NCI-H2171 (cell line): ENCODE measurements at regions not wholly inside any gene's neighbourhood (a gene's known extent, or its start where the extent isn't known, plus 50 kb on each side); places are given as distances from the start of the nearest gene placed in this dataset.

ENCODE experiments used
- DNase-seq: peaks from one replicate; lab custom pipeline; 2025; lab: John Stamatoyannopoulos, UW

DNA sequence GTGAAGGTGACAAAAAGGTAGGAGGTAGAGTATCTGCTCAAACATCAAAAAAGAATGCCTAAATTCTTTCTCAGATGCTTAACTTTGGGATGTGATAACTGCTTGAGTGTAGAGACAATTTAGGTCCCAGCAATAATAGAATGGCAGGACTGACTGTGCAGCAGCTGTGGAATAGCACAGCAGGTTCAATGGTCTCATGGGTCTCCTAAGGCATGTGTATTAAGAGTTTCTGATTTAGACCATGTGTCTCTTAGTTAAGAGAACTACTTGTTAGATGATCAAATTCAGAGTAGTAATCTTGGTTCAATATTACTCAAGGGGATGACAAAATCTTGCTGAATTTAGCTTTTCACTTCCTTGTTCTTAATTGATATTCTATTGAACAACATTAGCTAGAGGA lies 72.0 kb downstream of the ALX1 start:
- DNase-seq, result no peak

DNA sequence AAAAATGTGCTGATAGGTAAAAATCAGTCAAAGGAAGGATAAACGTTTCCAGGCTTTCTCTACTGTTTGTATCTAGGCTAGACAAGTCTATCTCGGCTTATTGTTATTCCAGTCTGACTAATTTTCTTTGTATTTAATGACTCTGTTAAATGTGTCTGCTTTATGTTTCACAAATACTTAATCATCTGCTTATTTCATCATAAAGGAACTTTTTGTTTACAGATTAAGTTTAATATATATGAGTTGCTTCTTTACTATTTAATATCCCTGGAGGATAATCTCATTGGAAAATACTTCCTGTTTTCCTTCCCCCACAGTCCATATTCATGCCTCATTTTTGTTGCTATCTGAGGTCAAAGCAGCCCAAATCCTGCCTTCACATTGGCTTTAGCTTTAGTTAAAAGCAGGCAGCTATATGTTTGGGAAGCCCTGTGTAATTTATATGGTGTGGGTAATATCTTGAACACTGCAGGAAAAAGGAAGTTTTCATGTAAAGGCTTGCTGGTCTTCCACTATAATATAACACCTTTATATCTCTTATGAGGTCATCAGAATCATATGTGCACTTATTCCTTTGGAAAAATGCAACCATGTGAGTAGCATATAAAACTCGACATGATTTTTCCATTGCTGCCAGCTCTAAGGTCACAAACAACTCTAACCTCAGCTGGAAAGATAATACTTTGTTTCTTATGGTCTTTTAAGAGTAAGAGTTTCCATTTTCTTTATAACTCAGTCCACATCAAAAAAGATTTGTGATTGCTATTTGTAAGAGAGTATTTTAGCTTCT lies 76.8 kb downstream of the ALX1 start:
- no peak for DNase-seq

GRCh38 chr12:85357609-85358008 lies 77.6 kb downstream of the ALX1 start:
- no peak for DNase-seq

GRCh38 chr12:85358715-85359114 lies 78.7 kb downstream of the ALX1 start:
- DNase-seq, result no peak

DNA sequence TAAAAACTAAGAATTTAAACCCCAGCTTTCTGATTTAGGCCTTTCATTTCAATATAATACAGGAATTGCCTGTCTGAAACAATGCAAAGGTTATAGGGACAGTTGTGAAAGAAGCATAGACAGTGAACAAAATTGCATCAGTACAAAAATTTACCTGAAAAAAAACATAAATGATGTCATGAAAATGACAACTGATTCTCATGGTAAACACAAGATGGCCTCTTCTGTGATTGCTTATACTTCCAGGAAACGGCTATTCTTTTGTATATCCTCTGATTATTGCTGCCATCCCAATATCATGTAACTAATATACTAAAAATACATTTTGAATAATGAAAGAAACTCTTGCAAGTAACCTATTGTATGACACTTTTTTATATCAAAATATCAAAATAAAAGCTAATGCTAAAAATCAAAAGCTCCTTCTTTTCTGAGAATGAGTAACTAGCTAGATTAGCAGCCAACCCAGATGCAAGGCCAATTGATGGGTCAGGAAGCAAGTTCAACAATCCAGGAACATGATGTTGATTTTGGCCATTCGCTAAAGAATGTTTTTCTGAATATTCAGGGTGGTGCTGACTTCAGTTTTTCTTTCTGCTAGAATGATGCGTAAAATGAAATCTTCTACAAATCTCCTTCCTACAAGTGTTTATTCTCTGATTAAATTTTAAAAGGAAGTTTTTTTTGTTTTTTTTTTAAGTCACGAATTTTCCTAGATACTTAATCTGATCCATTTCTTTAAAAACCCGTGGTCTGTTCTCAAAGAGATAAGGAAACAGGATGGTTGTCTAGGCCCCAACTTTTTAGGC lies 83.6 kb downstream of the ALX1 start:
- DNase-seq, result no peak

DNA sequence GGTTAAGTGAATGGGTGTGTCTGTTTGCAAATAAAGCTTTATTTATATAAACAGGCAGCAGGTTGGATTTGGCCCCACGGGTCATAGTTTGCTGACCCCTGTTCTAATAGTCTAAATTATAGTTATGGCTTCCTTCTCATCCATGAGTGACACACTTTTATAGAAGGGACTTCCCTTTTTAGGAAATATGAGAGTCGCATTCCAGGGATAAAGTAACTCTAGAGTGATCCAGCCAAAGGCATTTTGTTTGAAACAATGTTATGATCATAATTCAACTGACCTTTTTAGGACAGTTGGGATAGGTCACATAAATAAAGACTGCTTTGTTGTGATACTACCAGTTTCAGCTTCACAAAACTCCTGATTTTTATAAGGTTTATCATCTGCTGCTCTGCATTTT lies 87.9 kb downstream of the ALX1 start:
- no peak for DNase-seq

DNA sequence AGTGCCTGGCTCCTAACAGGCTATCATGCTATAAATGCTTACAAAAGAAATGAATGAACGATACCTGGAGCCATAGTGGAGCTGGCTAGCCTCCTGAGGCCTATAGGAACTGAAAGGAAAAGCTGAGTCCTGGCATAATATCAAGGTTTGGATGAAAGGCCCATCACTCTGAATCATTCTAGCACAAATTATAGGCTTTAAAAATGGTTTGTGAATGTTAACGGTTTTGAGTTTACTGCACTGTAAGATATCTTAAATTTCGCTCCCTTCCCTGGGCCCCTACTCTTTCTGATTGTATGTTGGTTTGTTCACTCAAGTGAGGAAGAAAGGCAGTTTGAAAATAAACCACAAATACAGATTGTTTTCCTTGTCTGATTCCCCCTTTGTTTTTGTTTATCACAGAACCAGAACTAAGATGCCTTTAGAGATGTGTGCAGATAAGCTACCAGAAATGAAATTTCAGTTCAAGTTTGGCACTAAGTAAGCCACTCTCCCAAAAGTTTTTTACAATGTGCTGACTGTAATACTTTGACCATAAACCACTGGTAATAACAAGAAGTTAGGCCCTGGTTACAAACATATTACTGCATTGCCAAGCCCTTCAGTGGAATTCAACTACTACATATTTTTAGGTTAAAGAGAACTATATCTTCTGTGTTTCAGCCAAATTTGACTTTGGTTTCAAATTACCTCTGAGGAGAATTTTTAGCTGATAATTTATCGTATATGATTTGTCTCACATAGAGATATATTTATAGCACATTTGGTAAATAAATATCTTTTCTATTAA lies 89.5 kb downstream of the ALX1 start:
- no peak for DNase-seq

DNA sequence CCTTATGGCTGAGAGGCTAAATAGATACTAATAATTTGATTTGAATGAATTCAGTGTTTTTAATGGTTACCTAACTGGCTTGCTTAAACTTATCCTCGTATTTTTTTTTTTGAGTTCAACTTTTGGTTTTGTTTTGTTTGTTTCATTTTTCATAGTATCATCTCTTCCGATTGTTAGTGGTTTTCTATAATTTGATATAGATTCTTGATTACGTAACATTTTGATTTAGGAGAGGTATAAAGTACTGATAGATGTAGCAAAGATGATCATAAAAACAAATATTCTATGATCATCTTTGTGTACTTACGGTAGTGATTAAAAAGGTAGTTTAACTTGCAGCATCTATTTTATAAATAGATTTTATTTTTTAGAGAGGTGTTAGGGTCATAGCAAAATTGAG lies 93.0 kb downstream of the ALX1 start:
- no peak for DNase-seq

GRCh38 chr12:85374981-85375380 lies 95.0 kb downstream of the ALX1 start:
- no peak for DNase-seq

DNA sequence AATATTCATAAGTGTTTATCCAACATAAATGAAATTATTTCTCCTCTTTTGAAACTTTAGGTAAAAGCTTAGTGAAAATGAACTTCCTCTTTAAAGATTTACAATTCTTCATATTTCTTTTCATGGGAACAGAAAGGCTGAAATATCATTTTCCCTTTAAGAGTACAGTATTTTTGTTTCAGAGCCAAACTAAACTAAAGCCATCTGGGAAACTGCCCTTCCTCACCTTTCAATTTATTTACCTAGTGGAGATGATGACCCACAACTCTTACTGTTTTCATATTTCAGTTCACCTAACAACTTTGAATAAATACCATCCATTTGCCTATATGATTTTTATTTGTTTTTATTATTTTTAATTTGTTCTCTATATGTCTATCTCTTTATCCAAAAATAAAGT lies 105.4 kb downstream of the ALX1 start:
- DNase-seq, result no peak

DNA sequence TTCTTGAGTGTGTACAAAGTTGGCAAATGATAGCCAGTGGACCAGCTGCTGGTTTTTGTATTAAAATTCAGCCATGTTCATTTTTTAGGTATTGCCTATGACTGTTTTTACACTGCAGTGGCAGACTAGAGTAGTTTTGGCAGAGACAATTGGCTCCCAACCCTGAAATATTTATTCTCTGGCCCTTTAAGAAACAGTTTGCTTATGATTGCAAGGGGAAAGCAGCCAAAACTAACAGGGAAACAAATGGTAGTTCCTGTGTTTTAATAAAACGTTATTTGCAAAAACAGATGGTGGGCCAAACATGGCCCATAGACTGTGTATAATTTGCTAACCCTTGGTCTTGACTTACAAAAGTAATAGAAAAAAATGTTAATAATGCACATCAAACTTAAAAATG lies 110.2 kb downstream of the ALX1 start:
- no peak for DNase-seq

DNA sequence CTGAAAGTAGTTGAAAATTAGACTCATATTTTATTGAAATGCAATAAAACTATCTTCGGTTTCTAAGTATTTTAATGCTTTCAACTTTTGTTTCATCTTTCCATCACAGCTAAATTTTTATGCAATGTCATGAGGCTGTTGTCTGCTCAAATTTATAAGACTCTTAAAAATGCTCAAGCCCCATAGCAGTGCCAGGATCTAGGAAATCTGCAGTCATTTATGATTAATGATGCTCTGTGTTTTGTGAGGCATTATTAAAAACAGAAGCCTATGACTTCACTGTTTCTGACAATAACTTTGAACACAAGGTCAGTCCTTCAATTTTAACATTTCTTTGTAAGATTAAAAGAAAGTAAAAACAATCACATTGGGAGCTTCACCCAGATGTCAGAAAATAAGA lies 112.5 kb downstream of the ALX1 start:
- DNase-seq, result no peak

DNA sequence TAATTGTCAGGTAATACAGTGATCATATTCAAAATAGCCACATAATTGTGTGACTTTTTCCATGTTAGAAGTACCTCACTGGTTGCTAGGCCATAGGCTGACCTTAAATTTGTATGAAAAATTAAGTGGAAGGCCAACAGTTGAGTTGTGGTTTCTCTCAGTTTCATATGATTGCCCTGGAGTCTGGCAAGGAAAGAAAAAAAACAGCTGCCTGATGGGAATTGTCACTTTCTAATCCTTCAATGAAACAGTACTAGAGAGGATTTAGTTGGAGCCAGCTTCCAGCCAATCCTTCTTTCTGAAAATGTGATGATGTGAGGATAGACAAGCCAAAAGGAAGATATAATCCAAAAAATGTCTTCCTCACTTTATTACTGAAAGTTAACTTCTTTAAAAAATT lies 113.6 kb downstream of the ALX1 start:
- no peak for DNase-seq

DNA sequence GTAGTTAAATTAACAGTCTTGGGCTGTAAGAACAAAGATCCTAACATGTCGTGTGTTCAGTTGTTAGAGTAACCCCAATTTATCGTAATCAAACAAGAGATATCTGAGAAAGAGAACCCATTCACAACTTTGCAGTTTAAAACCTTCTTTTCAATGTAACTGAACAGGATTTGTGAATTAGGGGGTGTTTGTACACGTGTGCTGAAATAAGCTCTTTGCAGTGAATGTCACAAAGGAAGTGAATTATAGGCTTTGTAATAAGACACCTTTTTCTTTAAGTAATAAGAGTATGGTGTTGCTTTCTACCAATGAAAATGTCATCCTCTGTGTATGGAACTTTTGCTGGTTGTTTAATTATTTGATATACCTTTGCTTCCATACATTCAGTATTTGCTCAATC lies 114.0 kb downstream of the ALX1 start:
- DNase-seq, result no peak

DNA sequence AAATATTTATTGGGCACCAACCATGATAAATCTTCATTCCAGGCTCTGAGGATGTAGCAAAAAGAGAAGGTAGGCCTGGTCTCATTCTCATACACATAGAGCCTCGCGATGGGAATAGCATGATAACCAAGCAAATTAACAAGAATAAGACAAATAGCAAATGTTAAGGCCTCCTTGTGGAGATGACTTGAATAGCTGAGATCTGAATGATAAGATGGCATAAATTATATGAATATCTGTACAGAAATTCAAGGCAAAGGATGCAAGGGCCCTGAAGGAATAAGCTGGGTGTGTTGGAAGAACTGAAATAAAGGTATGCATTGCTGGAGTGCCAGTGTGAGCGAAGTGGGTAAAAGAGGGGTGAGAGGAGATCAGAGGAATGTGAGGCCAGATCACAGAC lies 114.8 kb downstream of the ALX1 start:
- DNase-seq, result no peak

DNA sequence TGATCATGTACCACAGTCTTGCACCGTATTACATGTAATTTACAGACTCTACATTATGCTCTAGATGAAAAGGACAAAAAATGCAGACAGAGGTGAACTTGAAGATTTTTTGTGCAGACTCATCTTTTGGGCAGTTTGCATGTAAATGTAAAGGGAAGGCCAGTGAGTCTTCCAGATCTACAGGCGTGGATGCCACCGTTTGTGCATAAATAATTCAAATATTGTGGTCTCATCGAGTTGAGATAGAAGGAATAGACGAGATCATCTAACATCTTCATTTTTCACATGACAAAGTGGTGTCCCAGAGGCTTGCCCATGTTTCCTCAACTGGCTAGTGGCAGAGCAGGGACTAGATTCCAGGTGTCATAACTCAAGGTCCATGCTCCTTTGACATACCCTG lies 125.2 kb downstream of the ALX1 start:
- no peak for DNase-seq

DNA sequence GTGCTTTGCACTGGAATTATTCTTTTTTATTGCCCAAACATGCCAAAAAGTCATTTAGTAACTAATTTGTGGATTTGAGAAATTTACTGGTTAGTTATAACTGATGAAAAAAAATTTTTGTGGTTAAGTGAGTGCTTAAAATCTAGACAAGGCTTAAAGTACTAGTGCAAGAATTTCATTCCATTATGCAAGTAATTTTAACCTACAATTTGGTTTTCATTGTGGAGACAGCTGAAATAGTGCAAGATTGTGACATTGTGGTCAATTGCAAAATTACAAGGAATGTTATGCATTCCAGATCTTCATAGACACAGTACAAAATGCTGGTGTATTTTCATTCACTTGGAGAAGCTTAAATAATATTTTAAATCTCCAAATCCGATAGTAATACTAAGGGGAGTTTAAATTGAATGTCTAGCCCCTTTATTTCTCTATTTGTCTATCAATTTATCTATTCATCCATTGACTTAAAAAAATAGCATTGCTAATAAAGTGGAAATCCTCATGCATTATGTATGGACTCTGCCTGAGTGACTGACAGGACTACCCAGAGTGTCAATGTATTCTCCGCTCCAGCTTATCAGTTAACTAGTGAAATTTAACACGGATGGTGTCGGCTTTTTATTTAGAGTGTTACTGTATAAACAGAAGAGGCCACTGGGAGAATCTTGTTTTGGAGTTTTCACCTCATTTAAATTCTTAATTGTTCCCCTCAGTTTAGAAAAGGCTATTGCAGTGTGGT lies 125.9 kb downstream of the ALX1 start:
- no peak for DNase-seq

GRCh38 chr12:85413266-85413665 lies 133.2 kb downstream of the ALX1 start:
- no peak for DNase-seq

DNA sequence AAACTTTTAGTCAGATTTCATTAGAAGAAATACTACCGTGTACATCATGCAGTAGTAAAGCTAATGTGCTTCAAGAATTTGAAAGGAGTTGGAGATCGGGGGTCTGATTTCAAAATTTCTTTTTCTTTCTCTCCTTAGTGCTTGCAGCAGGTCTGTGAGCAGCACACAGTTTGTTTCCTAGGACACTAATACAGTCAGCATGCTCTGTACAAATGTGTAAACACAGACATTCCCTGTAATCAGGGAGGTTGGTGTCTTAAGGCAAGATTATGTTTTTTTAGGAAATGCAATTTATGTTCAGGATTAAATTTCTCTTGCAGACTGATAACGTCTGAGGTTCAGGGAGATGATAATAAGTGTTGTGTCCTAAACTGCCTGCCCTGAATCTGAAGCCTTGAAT lies 142.7 kb downstream of the ALX1 start:
- DNase-seq, result no peak

GRCh38 chr12:85423947-85424346 lies 143.9 kb downstream of the ALX1 start:
- DNase-seq, result no peak

DNA sequence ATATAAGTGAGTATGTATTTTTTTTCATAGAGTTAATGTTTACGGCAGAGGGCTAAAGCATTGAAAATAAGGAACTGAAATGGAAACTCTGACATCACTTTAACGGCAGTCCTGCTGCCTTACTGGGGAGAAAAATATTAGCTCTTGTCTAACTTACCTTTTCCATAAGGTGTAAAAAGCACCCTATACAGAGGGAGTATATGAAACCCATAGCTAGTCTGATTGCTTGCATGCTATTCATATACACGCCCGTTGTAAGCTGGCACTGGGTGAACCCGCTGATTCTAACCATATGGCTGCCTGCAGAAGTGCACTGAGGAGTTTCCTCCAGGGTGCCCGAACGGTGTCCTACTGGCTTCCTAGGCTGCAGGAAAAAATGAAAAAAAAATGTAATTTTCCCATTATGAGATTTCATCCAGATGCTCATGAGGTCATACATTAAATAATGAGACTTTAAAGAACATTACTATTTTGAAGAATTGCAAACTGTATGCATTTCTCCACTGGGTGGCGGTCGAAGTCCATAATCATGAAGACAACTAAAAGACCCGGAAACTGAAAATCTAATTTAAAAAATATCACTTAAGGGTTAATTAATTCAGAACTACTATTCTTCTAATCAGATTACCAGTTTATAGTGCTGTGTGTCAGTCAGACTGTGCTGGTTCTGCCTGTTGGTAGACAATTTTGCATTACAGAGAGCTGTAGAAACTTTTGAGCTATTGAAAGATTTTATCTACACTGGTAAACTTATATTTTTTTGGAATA lies 144.7 kb downstream of the ALX1 start:
- no peak for DNase-seq

DNA sequence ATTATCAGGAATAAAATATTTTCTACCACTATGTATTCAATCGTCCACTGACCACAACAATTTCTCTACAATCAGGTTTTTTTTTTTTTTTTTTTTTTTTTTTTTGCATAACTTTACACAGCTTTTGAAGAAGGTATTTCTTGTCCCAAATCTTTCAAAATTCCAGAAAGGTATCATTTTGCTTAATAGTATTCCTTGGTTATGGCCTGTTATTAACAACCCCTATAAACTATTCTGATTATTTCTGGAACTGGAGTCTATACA lies 145.3 kb downstream of the ALX1 start:
- DNase-seq, result no peak
